ENCODE measurements at regions not wholly inside any gene's neighbourhood (a gene's known extent, or its start where the extent isn't known, plus 50 kb on each side); places are given as distances from the start of the nearest gene placed in this dataset.

DNA sequence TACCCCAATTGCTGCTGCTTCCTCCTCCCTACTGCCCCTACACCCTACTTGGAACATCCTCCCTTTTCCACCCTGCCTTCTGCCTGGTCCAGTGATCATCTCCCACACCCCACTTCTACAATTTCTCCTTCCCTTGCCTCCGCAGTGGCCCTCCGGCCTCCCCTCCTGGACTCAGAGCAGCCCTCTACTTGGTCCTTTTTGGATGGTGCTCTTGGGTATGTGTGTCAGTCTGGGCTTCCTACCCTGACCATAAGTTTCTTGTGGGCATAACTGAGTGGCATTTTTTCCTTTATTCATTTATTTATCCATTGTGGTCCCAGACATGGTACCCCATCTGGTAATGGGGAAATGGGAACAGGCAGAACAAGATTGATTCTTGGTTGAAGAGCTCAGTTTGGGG lies 111.4 kb upstream of the NAV2 start (continued):
- TF ChIP-seq, protein P1, sequence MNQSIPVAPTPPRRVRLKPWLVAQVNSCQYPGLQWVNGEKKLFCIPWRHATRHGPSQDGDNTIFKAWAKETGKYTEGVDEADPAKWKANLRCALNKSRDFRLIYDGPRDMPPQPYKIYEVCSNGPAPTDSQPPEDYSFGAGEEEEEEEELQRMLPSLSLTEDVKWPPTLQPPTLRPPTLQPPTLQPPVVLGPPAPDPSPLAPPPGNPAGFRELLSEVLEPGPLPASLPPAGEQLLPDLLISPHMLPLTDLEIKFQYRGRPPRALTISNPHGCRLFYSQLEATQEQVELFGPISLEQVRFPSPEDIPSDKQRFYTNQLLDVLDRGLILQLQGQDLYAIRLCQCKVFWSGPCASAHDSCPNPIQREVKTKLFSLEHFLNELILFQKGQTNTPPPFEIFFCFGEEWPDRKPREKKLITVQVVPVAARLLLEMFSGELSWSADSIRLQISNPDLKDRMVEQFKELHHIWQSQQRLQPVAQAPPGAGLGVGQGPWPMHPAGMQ (IDR thresholded peaks at IDR 0.05; ENCODE audit: borderline replicate concordance), result no peak
- no peak for TF ChIP-seq CBX5 (IDR thresholded peaks at IDR 0.05; ENCODE audit: low read depth)

DNA sequence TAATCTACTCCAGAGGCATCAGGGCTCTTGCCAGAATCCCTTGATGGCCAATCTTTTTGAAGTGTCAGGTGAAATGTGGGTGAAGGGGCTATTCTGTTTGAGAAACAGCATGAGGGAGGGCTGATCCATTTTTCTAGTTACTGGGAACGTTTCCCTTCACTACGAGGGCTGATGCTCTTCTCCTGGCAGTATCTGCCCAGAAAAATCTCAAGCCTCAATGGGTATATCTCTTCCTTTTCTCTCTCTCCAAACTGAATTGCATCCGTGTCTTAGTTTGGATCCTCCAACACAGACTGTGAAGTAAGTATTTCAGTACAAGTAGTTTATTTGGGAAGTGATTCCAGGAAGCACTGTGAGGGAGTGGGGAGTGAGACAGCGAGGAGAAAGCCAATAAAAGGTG lies 113.0 kb upstream of the NAV2 start:
- in situ Hi-C loops (cut with MboI), result no loop called here
- WGBS (ENCODE audit: insufficient coverage, insufficient replicate concordance, low lambda C conversion rate, missing lambda C conversion rate), result 2% methylated on average over 4 of the region's 4 CpGs
- Histone ChIP-seq H3K79me2 (ENCODE audit: control insufficient read depth, insufficient read depth, low read length) (no peaks in the 10 kb centered on the region), H3K4me3 (no peak overlapping the region), H3K9ac (ENCODE audit: control insufficient read depth, insufficient read depth, low read length) (no peak overlapping the region), H3K27me3 (replicated peaks in 1 of 2; ENCODE audit: control insufficient read depth in 2 of 2, insufficient read depth in 2 of 2, low read length in 1 of 2) (no peaks in the 10 kb centered on the region; a peak in 1 of 4 replicates), H3K36me3 (ENCODE audit: control insufficient read depth in 2 of 2, insufficient read depth in 2 of 2, low read length in 1 of 2) (no peaks in the 10 kb centered on the region), H2AFZ (ENCODE audit: control insufficient read depth, low read depth, low read length) (no peak overlapping the region), H3K4me2 (ENCODE audit: control insufficient read depth, insufficient read depth) (no peak overlapping the region), H3K27ac (ENCODE audit: control insufficient read depth, insufficient read depth) (no peak overlapping the region), H3K4me1 (ENCODE audit: control insufficient read depth, insufficient read depth, low read length) (no peaks in the 10 kb centered on the region), H4K20me1 (ENCODE audit: control insufficient read depth, insufficient read depth) (no peaks in the 10 kb centered on the region), H3K9me3 (replicated peaks; ENCODE audit: control insufficient read depth, insufficient read depth, low read length) (no peaks in the 10 kb centered on the region)
- no peak for FAIRE-seq
- no peak for ATAC-seq
- intact Hi-C loops (cut with micrococcal nuclease; ENCODE audit: unreplicated experiment), result no loop called here
- BruUV-seq (replicated peaks), result no TSS peak
- ChIA-PET SMC1A (ENCODE audit: uncharacterized antibody, unreplicated experiment) (no interaction called here), POLR2A (no interaction called here), CTCF (no interaction called here), RAD21 (ENCODE audit: unreplicated experiment) (no interaction called here)
- TF ChIP-seq NRF1 (conservative IDR thresholded peaks at IDR 0.05; ENCODE audit: low read depth, low read length) (no peak), IKZF2 (IDR thresholded peaks at IDR 0.05) (no peak), BRCA1 (IDR thresholded peaks at IDR 0.05; ENCODE audit: low read depth, low read length) (no peak), RELA (IDR thresholded peaks at IDR 0.05; ENCODE audit: borderline replicate concordance, partially characterized antibody) (no peak), RELB (IDR thresholded peaks at IDR 0.05; ENCODE audit: low read depth) (no peak), NR2C1 (IDR thresholded peaks at IDR 0.05) (no peak), EED (IDR thresholded peaks at IDR 0.05; ENCODE audit: low read depth) (no peak), NFYA (IDR thresholded peaks at IDR 0.05; ENCODE audit: borderline replicate concordance, low read depth, low read length) (no peak)
- TF ChIP-seq, protein P2, sequence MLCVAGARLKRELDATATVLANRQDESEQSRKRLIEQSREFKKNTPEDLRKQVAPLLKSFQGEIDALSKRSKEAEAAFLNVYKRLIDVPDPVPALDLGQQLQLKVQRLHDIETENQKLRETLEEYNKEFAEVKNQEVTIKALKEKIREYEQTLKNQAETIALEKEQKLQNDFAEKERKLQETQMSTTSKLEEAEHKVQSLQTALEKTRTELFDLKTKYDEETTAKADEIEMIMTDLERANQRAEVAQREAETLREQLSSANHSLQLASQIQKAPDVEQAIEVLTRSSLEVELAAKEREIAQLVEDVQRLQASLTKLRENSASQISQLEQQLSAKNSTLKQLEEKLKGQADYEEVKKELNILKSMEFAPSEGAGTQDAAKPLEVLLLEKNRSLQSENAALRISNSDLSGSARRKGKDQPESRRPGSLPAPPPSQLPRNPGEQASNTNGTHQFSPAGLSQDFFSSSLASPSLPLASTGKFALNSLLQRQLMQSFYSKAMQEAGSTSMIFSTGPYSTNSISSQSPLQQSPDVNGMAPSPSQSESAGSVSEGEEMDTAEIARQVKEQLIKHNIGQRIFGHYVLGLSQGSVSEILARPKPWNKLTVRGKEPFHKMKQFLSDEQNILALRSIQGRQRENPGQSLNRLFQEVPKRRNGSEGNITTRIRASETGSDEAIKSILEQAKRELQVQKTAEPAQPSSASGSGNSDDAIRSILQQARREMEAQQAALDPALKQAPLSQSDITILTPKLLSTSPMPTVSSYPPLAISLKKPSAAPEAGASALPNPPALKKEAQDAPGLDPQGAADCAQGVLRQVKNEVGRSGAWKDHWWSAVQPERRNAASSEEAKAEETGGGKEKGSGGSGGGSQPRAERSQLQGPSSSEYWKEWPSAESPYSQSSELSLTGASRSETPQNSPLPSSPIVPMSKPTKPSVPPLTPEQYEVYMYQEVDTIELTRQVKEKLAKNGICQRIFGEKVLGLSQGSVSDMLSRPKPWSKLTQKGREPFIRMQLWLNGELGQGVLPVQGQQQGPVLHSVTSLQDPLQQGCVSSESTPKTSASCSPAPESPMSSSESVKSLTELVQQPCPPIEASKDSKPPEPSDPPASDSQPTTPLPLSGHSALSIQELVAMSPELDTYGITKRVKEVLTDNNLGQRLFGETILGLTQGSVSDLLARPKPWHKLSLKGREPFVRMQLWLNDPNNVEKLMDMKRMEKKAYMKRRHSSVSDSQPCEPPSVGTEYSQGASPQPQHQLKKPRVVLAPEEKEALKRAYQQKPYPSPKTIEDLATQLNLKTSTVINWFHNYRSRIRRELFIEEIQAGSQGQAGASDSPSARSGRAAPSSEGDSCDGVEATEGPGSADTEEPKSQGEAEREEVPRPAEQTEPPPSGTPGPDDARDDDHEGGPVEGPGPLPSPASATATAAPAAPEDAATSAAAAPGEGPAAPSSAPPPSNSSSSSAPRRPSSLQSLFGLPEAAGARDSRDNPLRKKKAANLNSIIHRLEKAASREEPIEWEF (IDR thresholded peaks at IDR 0.05; ENCODE audit: insufficient replicate concordance, low read depth, low read length), result no peak
- no peak for DNase-seq (ENCODE audit: low read depth, low spot score)

Measured in GM12878 (cell line).